Coronary artery (tissue), 2 donors: ENCODE measurements at regions not wholly inside any gene's neighbourhood (a gene's known extent, or its start where the extent isn't known, plus 50 kb on each side); places are given as distances from the start of the nearest gene placed in this dataset.

ENCODE experiments used
- DNase-seq: peaks from one replicate; pipeline ENCODE4 v3.0.0-alpha.2; 2017; ENCODE audit warnings: low spot score
- H3K27ac ChIP-seq, 2 donors: fragments of 200-600 bp; sonication (generic); one replicate each; pipeline ENCODE4 v1.5.1; 2016 to 2019
- H3K4me3 ChIP-seq: fragments of 200-600 bp; sonication (generic); 2 replicates; pipeline ENCODE4 v1.5.1; 2016; ENCODE audit warnings: mild to moderate bottlenecking, moderate library complexity
- CTCF ChIP-seq: fragments of 200-600 bp; sonication (generic); IDR thresholded peaks from one replicate; pipeline ENCODE4 v1.5.1; 2019; ENCODE audit warnings: antibody characterized with exemption

DNA sequence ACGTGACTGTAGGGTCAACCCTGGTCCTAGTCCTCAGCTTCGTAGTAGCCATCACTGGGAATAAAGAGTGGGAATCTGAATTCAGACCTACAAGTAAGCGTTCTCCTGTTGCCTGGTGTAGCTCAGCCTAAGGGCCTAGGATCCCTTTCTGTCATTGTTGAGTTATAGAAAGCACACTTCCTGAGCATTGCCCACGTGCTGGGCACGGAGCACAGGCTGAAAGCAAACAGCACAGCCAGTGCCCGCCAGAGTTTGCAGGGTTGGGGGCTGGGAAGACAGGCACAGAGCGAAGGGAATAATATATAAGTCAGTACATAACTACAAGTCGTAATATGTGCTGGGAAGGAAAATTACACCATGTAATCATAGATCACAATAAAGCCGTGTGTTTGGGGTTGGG is 166.3 kb downstream of the TBXT start:
- Histone ChIP-seq H3K27ac (no peak overlapping the region), H3K4me3 (no peak overlapping the region)
- TF ChIP-seq CTCF, result no peak
- no peak for DNase-seq

- TF ChIP-seq CTCF, result no peak
- no peak for DNase-seq
- Histone ChIP-seq H3K4me3 (no peak overlapping the region), H3K27ac (no peak overlapping the region)
Observed at GRCh38 chr6:165999279-165999678, 168.4 kb downstream of the TBXT start.

DNA sequence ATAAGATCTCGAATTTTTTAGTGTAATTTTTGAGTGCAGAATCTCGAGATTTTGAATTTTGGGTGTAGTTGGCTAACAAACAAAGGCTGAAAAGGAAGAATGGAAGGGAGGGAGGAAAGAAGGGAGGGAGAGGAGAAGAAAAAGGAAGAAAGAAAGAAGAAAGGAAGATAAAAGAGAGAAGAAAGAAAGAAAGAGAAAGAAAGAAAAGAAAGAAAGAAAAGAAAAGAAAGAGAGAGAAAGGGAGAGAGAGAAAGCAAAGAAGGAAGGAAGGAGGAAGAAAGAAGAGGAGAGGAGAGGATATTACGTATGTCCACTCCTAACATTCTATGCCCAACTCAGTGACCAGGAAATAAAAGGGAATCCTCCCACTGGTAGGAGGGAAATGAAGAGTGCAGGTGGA is 169.6 kb downstream of the TBXT start:
- no peak overlapping the region for H3K27ac ChIP-seq
- no peak overlapping the region for H3K4me3 ChIP-seq
- DNase-seq, result no peak
- no peak for TF ChIP-seq CTCF

DNA sequence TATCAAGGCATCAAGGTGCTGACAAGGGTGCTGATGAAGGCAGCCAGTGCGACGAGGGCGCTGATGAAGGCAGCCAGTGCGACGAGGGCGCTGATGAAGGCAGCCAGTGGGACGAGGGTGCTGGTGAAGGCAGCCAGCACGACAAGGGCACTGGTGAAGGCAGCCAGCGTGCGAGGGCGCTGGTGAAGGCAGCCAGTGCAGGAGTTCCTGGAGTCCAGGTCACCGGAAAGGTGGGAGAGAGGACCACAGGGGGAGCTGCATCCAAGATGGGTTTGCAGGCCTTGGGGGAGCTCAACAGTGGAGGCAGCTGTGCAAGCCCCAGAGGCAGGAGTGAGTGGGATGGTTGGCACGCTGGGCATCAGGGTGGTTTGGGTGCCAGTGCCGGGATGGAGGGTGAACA is 176.3 kb downstream of the TBXT start:
- Histone ChIP-seq H3K4me3 (no peak overlapping the region), H3K27ac (no peak overlapping the region)
- no peak for DNase-seq
- TF ChIP-seq CTCF, result no peak

DNA sequence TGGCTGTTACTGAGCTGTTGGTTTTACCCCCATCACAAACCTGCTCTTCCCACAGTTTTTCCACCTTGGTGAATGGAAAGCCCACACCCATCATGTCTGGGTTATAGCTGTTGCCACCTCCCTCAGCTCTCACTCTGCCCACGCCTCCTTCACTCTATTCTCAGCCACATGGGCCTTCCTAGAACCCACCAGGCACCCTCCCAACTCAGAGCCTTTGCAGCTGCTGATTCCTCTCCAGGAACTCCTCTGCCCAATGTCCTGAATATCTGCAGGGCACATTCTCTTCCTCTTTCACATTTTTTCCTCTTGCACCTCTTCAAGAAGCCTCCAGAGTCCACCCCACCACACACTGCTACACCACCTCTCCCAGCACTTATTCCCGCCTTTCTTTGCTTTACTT is 177.4 kb downstream of the TBXT start:
- Histone ChIP-seq H3K27ac (no peak overlapping the region), H3K4me3 (no peak overlapping the region)
- no peak for TF ChIP-seq CTCF
- no peak for DNase-seq

DNA sequence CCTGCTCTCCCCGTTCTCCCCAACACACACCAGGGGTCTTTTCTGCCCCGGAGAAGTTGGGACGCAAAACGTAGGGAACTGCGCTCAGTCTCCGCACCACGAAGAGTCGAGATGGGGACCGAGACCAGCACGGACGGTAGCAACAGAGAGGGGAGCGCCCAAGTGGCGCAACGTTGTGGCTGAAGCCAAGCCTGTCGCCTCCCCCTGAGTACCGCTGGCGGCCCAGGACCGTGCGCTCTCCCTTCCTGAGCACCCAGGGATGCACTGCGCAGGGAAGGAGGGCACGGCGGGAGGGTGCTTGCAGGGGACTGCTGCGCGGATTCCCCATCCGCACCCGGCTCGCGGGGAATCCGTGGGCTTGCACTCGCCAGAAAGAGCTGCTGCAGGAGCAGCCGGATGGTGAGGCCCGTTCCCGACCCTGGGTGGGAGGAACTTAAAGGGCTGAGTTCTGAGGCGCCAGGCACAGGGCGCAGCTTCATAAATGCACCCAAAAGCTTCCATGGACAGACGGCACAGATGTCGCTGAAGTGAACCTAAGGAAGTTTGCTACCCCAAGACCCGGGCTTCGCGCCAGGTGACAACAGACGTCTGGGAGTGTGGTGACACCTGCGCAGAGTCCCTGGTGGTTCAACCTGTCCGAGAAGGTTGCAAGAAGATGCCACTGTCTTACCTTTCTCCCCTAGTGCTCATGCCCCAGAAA is 178.7 kb downstream of the TBXT start:
- H3K27ac ChIP-seq, result no peak overlapping the region
- no peak for DNase-seq
- no peak for TF ChIP-seq CTCF
- peak overlapping the region; percentile 78 for H3K4me3 ChIP-seq

DNA sequence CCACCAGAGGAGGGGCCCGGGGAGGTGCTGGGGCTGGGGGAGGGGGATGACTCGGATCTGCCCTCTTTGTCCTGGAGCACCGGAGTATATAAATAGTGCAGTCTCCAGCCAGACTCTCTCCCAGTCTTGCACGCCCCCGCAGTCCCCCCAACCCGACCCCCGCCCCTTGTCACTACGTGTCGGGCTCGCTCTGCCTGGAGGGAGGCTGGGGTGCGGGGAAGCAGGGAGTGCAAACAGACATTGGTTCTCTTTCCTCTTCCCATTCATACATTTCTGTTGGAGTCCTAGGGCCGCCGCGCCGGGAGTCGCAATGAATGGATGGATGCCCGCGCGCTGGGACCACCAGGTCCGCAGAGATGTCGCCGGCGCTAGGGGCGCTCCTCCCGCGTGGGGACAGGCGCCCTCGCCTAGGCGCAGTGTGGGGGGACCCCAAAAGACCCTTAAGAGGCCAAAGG is 179.3 kb downstream of the TBXT start:
- Histone ChIP-seq H3K27ac (no peak overlapping the region), H3K4me3 (peak overlapping the region; percentile 78)
- no peak for DNase-seq
- no peak for TF ChIP-seq CTCF
